HEK293 (cell line): ENCODE measurements at regions not wholly inside any gene's neighbourhood (a gene's known extent, or its start where the extent isn't known, plus 50 kb on each side); places are given as distances from the start of the nearest gene placed in this dataset.

Experiments
- ATF2 ChIP-seq: fragments of 450-650 bp; formaldehyde crosslinking; IDR thresholded peaks from 2 replicates; pipeline ENCODE4 v1.5.1; 2016; ENCODE audit warnings: missing biosample characterization, missing genetic modification characterization, low read depth
- MZF1 ChIP-seq: fragments of 450-650 bp; formaldehyde crosslinking; IDR thresholded peaks from 2 replicates; pipeline ENCODE4 v1.5.1; 2017; ENCODE audit warnings: missing biosample characterization, missing genetic modification characterization, borderline replicate concordance
- ZBTB1 ChIP-seq: fragments of 450-650 bp; formaldehyde crosslinking; IDR thresholded peaks from 2 replicates; pipeline ENCODE4 v1.5.1; 2016; ENCODE audit warnings: missing biosample characterization, missing genetic modification characterization
- ZEB2 ChIP-seq: fragments of 450-650 bp; formaldehyde crosslinking; IDR thresholded peaks from 2 replicates; pipeline ENCODE4 v1.5.1; 2016; ENCODE audit warnings: missing biosample characterization, missing genetic modification characterization
- ZNF174 ChIP-seq: fragments of 450-650 bp; formaldehyde crosslinking; IDR thresholded peaks from 2 replicates; pipeline ENCODE4 v1.5.0; 2017; ENCODE audit warnings: missing biosample characterization, mild to moderate bottlenecking, missing genetic modification characterization
- ZNF239 ChIP-seq: fragments of 450-650 bp; formaldehyde crosslinking; IDR thresholded peaks from 2 replicates; pipeline ENCODE4 v1.5.1; 2016; ENCODE audit warnings: missing biosample characterization, missing genetic modification characterization
- ZNF26 ChIP-seq: fragments of 450-650 bp; formaldehyde crosslinking; IDR thresholded peaks from 2 replicates; pipeline ENCODE4 v1.5.1; 2016; ENCODE audit warnings: missing biosample characterization, missing genetic modification characterization
- ZNF350 ChIP-seq: fragments of 450-650 bp; formaldehyde crosslinking; IDR thresholded peaks from 2 replicates; pipeline ENCODE4 v1.5.0; 2017; ENCODE audit warnings: missing biosample characterization, mild to moderate bottlenecking, missing genetic modification characterization
- ZNF830 ChIP-seq: fragments of 450-650 bp; IDR thresholded peaks from 2 replicates; pipeline ENCODE4 v1.5.0; 2018; ENCODE audit warnings: missing biosample characterization, missing genetic modification characterization, low read depth, mild to moderate bottlenecking, moderate library complexity
- TF ChIP-seq, protein P1 (sequence below): fragments of 450-650 bp; formaldehyde crosslinking; IDR thresholded peaks from 2 replicates; pipeline ENCODE4 v1.5.1; 2016; ENCODE audit warnings: missing biosample characterization, missing genetic modification characterization
- TF ChIP-seq, protein P2 (sequence below): fragments of 450-650 bp; formaldehyde crosslinking; IDR thresholded peaks from 2 replicates; pipeline ENCODE4 v1.5.1; 2016; ENCODE audit warnings: missing biosample characterization, missing genetic modification characterization

DNA sequence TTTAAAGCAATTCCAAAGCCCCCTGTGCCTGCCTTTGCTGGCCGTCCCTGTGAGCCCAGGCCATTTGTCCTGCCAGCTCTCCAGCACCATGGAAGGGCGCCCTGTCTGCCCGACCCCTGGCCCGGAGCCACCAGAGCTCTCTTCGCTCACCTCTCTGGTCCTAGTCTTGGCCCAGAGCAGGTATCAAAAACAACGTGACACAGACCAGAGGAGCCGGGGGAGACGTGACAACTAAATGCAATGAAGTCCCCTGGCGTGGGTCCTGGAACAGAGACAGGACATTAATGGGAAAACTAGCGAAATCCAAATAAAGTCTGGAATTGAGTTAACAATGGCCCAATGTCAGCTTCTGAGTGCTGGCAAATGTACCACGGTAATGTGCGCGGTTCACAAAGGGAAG, 83.2 kb upstream of the DIO3 start:
- TF ChIP-seq ZBTB1 (tag by site-specific recombination) (no peak), ZNF26 (tag by site-specific recombination) (no peak), ZNF239 (no peak), ZNF350 (tag by site-specific recombination) (no peak), ZNF830 (tag by site-specific recombination) (no peak), ATF2 (no peak), ZNF174 (no peak), ZEB2 (no peak), MZF1 (tag by site-specific recombination) (no peak)
- TF ChIP-seq, protein P1, sequence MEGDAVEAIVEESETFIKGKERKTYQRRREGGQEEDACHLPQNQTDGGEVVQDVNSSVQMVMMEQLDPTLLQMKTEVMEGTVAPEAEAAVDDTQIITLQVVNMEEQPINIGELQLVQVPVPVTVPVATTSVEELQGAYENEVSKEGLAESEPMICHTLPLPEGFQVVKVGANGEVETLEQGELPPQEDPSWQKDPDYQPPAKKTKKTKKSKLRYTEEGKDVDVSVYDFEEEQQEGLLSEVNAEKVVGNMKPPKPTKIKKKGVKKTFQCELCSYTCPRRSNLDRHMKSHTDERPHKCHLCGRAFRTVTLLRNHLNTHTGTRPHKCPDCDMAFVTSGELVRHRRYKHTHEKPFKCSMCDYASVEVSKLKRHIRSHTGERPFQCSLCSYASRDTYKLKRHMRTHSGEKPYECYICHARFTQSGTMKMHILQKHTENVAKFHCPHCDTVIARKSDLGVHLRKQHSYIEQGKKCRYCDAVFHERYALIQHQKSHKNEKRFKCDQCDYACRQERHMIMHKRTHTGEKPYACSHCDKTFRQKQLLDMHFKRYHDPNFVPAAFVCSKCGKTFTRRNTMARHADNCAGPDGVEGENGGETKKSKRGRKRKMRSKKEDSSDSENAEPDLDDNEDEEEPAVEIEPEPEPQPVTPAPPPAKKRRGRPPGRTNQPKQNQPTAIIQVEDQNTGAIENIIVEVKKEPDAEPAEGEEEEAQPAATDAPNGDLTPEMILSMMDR, result no peak
- TF ChIP-seq, protein P2, sequence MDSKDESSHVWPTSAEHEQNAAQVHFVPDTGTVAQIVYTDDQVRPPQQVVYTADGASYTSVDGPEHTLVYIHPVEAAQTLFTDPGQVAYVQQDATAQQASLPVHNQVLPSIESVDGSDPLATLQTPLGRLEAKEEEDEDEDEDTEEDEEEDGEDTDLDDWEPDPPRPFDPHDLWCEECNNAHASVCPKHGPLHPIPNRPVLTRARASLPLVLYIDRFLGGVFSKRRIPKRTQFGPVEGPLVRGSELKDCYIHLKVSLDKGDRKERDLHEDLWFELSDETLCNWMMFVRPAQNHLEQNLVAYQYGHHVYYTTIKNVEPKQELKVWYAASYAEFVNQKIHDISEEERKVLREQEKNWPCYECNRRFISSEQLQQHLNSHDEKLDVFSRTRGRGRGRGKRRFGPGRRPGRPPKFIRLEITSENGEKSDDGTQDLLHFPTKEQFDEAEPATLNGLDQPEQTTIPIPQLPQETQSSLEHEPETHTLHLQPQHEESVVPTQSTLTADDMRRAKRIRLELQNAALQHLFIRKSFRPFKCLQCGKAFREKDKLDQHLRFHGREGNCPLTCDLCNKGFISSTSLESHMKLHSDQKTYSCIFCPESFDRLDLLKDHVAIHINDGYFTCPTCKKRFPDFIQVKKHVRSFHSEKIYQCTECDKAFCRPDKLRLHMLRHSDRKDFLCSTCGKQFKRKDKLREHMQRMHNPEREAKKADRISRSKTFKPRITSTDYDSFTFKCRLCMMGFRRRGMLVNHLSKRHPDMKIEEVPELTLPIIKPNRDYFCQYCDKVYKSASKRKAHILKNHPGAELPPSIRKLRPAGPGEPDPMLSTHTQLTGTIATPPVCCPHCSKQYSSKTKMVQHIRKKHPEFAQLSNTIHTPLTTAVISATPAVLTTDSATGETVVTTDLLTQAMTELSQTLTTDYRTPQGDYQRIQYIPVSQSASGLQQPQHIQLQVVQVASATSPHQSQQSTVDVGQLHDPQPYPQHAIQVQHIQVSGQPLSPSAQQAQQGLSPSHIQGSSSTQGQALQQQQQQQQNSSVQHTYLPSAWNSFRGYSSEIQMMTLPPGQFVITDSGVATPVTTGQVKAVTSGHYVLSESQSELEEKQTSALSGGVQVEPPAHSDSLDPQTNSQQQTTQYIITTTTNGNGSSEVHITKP (tag by site-specific recombination), result no peak
